Vagina (tissue), 2 donors: ENCODE measurements at regions not wholly inside any gene's neighbourhood (a gene's known extent, or its start where the extent isn't known, plus 50 kb on each side); places are given as distances from the start of the nearest gene placed in this dataset.

Experiments
- CTCF ChIP-seq, 3 experiments: fragments of 450-650 bp in 2 of 3; fragments of 200-600 bp in 1 of 3; sonication (generic) in 1 of 3; IDR thresholded peaks; one replicate each; pipeline ENCODE4 v1.5.1; 2017 to 2019; ENCODE audit warnings: antibody characterized with exemption in 3 of 3, mild to moderate bottlenecking in 2 of 3, moderate library complexity in 2 of 3
- POLR2A ChIP-seq, 2 donors: fragments of 450-650 bp; IDR thresholded peaks; one replicate each; pipeline ENCODE4 v1.6.1; 2017; ENCODE audit warnings: antibody characterized with exemption in 2 of 2, mild to moderate bottlenecking in 2 of 2, moderate library complexity in 2 of 2

DNA sequence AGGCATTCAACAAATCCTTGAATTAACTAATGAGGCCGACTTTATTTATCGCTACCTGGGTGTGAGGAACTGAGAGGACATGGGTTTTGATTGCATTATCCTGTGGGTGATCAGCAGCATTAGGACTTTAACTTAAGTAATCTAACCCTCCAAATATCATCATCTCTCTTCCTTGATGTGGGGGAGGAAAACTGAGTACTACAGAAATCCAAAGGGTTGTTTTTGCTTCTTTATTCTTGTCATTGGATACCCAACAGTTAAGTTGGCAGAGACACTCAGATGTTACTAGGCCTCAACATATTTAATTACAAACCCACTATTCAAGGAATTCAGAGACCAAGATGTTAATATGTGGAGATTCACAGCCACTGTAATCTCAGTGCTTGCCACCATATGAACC lies 97.4 kb upstream of the ST6GALNAC5 start:
- TF ChIP-seq CTCF (IDR thresholded peaks at IDR 0.05) (no peak), POLR2A (IDR thresholded peaks at IDR 0.05) (no peak)
